ENCODE measurements at regions not wholly inside any gene's neighbourhood (a gene's known extent, or its start where the extent isn't known, plus 50 kb on each side); places are given as distances from the start of the nearest gene placed in this dataset.
"Not testable (repeated sequence)": the region's sequence is repeated elsewhere in the genome, so short reads cannot be mapped to it uniquely, and the experiment has no call there.

- DNase-seq (ENCODE audit: low spot score), result no peak
Measured at GRCh38 chr10:28391283-28391682, 88.4 kb upstream of the MPP7 start.

- peak; percentile 72 for DNase-seq (ENCODE audit: low spot score)
Measured at GRCh38 chr10:28393956-28394568, 91.2 kb upstream of the MPP7 start.

DNA sequence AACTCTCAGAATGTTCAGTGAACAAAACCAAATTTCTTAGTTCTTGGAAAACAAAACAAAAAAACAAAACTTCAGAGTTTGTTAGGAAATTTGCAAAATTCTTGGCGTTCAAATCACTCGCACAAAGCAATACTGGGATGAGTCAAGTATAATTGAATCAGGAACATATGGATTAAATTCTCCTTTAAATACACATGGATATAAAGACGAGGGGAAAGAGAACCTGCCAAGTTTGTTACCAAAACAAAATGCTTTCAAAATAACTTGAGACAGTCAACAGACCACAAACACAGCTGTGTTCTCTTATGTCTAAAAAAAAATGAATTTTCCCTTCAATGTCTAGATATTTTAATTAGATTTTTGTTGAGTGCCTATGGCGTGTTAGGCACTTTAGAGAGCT lies 93.5 kb upstream of the MPP7 start:
- DNase-seq (ENCODE audit: low spot score), result no peak

DNA sequence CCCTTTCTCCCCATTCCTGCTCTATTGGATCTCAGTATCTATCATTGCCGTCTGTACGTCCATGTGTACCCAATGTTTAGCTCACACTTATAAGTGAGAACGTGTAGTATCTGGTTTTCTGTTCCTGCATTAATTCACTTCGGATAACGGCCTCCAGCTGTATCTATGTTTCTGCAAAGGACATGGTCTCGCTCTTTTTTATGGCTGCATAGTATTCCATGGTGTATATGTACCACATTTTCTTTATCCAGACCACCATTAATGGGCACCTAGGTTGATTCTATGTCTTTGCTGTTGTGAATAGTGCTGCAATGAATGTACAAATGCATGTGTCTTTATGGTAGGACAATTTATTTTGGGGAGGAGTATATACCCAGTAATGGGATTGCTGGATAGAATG lies 94.4 kb upstream of the MPP7 start:
- no peak for DNase-seq (ENCODE audit: low spot score)

DNA sequence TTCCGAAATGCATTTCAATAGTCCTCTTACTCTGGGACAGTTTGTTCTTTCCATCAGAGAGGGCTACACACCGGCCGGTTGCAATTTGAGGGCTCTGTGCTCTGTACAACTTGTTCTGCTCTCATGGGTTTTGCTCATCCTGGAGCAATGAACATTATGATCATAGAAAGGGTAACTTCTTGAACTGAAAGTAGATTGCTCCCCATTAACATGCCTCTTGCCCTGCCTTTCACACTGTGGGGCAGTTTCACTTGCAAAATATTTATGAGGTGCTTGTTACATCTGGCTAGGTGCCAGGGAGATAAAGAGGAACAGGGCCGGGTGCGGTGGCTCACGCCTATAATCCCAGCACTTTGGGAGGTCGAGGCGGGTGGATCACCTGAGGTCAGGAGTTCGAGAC lies 97.3 kb upstream of the MPP7 start:
- DNase-seq (ENCODE audit: low spot score), result no peak

DNA sequence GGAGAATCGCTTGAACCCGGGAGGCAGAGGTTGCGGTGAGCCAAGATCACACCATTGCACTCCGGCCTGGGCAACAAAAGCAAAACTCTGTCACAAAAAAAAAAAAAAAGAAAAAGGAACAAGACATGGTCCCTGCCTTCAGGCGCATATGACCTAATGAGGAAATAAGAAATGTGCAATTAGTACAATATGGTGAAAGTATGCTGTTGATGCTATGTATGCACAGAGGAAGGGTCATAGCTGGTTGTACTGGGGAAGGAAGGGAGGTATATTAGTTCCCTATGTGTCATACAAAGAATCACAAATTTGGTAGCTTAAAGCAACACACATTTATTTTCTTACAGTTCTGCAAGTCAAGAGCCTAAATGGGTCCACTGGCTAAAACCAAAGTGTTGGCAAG lies 97.8 kb upstream of the MPP7 start:
- DNase-seq (ENCODE audit: low spot score), result no peak

DNA sequence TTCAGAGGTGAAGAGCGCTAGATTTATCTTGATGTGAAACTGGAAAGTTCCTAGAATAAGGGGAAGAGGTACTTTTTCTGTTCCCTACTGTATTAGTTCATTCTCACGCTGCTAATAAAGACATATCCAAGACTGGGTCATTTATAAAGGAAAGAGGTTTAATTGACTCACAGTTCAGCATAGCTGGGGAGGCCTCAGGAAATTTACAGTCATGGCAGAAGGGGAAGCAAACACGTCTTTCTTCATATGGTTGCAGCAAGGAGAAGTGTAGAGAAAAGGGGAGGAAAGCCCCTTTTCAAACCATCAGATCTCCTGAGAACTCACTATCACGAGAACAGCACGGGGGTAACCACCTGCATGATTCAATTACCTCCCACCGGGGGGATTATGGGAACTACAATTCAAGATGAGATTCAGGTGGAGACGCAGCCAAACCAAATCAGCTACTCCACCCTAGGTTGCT lies 99.8 kb upstream of the MPP7 start:
- not testable (repeated sequence) for DNase-seq (ENCODE audit: low spot score)

DNA sequence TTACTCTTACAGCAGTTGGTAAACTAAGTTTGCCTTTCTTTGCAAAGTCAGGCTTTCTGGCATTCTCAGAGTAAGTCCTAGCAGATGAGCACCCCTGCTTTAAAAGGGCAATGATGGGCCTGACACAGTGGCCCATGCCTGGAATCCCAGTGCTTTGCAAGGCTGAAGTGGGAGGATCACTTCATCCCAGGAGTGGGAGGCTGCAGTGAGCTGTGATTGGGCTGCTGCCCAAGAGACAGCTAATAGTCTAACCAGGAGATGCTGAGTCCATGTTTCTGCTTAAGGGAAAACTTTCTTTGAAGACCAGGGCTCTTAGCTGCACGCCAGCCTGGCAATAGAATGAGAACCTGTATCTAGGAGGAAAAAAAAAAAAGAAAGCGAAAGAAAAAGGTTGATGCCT lies 100.2 kb upstream of the MPP7 start:
- DNase-seq (ENCODE audit: low spot score), result no peak

DNA sequence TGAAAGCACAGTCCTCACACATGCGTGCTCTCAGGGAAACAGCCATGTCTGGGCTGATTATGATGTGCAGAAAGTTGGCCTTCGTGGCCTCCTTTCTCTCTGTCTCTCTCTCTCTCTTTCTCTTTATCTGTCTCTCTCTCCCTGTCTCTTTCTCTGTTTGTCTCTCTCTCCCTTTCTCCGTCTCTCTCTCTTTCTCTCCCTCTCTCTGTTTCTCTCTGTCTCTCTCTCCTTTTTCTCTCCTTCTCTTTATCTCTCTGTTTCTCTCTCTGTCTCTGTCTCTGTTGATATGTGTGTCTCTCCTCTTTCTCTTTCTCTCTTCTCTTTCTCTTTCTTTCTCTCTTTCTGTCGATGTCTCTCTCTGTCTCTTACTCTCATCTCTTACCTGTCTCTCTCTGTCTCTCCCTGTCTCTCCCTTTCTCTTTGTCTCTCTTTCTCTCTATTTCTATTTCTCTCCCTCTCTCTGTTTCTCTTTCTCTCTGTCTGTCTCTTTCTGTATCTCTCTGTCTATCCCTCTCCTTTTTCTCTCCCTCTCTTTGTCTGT lies 105.4 kb upstream of the MPP7 start:
- DNase-seq (ENCODE audit: low spot score), result no peak

- no peak for DNase-seq (ENCODE audit: low spot score)
Measured at GRCh38 chr10:28410420-28411135, 107.7 kb upstream of the MPP7 start.

DNA sequence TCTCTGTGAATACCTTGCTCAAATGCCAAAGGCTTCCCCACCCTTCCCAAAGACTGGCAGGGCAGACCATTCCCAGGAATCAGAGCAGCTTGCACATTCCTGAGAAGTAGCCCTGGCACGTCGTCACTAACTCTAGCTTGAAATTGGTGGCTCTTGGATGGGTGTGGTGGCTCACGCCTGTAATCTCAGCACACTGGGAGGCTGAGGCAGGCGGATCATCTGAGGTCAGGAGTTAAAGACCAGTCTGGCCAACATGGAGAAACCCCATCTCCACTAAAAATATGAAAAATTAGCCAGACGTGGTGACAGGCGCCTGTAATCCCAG lies 108.2 kb upstream of the MPP7 start:
- no peak for DNase-seq (ENCODE audit: low spot score)

DNA sequence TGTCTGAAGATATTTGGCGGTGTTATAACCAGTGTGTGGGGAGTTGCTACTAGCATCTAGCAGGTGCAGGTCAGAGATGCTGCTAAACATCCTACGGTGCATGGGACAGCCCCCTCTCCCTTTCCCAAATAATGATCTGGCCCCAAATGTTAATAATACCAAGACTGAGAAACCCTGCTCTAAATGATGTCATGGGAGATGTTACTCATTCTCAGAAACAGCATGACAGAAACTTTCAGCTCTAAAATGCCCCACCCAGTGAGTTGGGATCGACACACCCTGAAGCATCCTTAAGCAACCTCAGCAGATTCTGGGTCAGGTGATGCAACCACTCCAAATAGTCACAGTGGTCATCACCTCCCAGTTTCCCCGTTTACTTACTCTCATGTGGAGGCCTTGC lies 108.8 kb upstream of the MPP7 start:
- DNase-seq (ENCODE audit: low spot score), result no peak

DNA sequence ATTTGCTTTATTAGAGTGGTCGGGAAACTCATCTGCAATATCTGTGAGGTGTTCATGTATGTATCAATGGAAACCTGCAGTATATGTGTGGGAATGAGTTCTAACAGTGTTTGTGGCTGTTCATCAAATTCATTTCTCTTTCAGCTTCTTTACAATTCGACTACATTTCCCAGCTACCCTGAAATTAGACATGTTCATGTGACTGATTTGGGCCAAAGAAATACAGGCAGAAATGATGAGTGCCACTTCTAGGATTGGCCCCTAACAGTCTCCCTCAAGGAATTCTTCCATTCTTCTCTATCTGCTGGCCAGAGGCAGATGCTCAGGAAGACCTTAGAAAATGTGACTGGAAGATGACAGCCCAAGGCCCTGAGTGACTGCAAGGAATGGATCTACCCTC lies 114.8 kb upstream of the WAC start:
- DNase-seq (ENCODE audit: low spot score), result no peak

GRCh38 chr10:28425422-28425821 lies 107.5 kb upstream of the WAC start:
- DNase-seq (ENCODE audit: low spot score), result no peak

DNA sequence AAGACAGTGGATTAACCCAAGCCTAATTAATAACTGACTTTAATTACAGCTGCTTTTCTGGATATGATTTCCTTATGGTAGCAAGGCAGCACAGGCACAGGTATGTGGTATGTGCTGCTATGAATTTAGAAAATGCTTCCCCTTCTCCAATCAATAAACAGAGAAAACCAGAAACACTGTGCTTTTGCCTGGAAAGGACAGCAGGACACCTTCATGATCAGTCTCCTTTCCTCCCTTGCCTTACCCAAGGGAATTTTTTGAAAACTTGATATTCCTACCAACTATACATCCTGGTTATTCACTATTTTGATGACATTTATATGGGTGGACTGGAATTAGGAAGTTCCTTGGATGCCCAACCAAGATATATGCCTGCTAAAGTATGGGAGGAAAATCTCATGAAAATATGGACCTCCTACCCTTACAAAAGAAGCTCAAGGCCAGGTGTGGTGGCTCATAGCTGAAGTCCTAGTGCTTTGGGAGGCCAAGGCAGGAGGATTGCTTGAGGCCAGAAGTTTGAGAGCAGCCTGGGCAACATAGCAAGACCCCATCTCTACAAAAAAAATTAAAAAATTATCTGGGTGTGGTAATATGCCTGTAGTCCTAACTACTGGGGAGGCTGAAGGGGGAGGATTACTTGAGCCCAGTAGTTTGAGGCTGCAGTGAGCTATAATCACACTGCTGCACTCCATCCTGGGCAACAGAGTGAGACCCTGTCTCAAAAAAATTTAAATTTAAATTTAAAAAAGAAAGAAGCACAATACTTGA lies 106.3 kb upstream of the WAC start:
- no peak for DNase-seq (ENCODE audit: low spot score)

GRCh38 chr10:28427376-28427775 lies 105.5 kb upstream of the WAC start:
- no peak for DNase-seq (ENCODE audit: low spot score)

GRCh38 chr10:28429045-28429444 lies 103.9 kb upstream of the WAC start:
- no peak for DNase-seq (ENCODE audit: low spot score)

DNA sequence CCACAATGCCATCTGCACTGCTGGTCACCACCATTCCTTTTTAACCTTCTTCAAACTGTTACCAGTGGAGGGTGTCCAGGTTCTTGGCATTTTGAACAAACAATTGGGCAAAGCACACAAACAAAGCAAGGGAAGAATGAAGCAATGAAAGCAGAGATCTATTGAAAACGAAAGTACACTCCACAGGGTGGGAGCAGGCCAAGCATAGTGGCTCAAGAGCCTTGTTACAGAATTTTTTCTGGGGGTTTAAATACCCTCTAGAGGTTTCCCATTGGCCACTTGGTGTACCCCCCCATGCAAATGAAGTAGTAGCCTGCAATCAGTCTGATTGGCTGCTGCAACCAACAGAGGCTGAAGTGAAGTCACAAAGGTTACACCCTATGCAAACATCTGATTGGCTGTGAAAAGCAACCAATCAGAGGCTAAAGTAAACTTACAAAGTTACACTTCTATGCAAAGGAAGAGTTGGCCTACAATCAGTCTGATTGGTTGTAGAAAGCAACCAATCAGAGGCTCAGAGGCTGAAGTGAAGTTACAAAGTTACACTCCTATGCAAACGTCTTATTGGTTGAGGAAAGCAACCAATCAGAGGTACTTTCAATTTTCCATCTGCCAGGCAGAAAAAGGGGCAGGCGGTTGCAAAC lies 103.2 kb upstream of the WAC start:
- DNase-seq (ENCODE audit: low spot score), result no peak

- no peak for DNase-seq (ENCODE audit: low spot score)
Measured at GRCh38 chr10:28431139-28431538, 101.8 kb upstream of the WAC start.

- peak; percentile 80 for DNase-seq (ENCODE audit: low spot score)
Measured at GRCh38 chr10:28432210-28432676, 100.7 kb upstream of the WAC start.

- DNase-seq (ENCODE audit: low spot score), result no peak
Measured at GRCh38 chr10:28434063-28434462, 98.9 kb upstream of the WAC start.

DNA sequence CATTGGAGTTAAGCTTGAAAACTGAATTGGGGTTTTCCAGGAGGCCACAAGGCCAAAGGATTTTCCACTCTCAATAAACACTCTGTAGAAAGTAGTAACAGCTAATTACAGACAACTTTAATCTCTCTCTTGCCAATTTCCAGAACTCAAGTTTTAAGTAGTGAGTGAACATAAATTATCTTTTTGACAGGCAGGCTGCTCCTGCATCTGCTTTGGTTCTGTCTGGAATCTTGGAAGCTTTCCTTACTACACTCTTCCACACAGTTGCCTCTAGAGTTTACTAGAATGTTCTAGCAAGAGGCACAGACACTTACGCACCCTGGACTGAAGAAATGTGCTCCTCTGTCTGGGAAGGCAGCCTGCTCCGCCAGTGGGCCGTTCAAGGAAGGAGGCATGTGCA lies 90.5 kb upstream of the WAC start:
- DNase-seq (ENCODE audit: low spot score), result no peak
